GM18858 (cell line): ENCODE measurements at regions not wholly inside any gene's neighbourhood (a gene's known extent, or its start where the extent isn't known, plus 50 kb on each side); places are given as distances from the start of the nearest gene placed in this dataset.

Source experiments
- ATAC-seq: cut with Tn5 transposase; IDR thresholded peaks from one replicate; pipeline ENCODE4 v1.9.1; 2021; ENCODE audit not compliant: unreplicated experiment

DNA sequence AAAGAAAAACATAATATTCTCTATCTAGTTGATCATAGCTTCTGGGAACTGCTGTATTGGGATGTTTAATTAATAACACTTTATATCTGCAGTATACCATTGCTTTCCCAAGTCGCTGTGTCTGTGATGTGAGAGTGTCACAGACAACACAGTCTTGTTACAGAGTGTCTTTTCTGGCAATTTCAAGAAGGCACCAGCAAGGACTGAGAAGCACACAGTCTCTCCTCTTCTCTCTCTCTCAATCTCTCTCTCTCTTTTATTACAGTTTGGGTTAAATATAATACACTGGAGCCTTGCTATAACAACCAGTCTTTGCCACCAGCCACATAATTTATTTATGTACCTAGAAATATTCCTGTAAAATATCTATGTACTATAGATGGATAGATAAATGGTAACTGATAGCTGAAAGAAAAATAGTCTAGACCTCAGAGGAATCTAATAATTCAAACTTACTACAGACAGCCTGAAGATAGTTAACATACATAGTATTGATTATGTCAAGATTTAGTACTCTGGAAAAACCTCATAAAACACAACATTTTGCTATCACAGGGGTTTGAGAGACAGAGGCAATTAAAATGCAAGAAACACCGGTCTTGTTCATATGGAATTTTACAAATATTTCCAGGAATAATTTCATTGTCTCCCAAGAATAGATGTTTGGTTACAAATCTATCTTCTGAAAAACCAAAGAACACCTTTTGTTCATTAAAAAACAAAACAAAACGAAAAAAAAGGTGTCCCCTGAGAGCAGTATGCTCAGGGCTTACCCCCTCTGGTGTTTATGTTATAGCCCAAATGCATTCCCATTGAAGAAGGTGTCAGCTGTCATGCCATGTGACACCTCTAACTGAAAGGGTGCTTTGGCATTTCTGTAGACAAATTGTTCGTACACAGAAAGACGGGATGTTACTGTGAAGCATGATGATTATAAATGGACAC is 507.8 kb downstream of the TBC1D4 start:
- ATAC-seq, result no peak

DNA sequence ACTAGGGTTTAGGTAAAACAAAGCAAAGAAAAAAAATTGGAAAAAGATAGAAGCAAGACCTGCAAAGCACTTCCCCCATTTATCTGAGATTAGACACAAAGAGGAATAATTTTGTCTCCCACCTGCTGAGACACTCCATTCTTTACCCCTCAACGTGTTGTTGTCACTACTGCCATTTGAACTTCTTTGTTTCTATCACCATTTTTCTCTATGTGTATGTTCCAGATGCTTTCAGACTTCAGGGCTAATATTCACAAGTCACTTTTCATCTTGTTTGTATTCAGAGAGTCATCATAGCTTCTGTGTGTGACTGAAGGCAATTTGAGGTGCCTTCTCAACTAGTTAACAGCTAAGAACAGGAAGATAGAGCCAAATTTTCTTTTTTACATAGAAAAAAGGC is 512.5 kb downstream of the TBC1D4 start:
- no peak for ATAC-seq

DNA sequence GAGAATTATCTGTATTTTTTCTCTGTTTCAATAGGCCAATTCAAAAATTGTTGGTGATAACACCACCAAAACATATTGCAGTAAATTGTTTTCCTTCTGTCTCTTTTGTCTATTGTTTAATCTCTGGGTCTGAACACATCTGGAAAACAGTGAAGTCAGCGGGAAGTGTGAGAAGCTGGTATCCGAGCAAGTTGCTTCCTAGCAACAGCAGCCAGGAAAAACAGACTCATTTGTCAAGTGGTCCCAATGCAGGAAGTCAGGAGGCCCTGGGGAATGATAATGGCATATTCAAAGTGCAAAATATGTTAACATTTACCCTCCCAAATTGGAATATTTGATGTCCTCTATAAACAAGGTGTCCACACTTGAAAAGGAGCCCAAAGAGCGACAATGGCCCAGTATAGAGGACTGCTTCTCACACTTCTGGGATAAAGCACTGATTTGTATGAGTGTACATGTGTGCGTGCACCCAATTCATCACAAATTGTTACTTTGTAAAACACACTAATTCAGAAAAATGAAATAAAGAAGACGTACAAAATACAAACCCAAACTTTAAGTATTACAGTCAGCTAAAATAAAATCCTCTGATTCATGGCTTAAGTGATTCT is 515.0 kb downstream of the TBC1D4 start:
- ATAC-seq, result no peak

DNA sequence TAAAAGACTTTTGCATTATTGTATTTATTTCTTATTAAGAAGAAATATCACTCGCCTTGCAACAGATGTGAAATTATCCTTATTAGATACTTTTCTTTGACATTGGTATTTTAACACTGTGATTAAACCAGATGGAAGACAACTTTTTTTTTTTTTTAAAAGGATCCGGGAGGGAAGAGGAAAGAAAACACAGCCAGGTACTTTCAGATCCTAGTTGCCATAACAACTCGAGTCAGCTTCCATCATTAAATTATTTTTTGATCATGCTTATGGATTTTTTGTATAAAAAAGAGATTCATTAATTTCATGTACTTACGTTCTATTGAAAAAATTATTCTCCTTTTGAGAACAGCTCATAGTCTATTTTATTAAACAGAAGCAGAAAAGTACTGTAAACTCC is 515.7 kb downstream of the TBC1D4 start:
- no peak for ATAC-seq

DNA sequence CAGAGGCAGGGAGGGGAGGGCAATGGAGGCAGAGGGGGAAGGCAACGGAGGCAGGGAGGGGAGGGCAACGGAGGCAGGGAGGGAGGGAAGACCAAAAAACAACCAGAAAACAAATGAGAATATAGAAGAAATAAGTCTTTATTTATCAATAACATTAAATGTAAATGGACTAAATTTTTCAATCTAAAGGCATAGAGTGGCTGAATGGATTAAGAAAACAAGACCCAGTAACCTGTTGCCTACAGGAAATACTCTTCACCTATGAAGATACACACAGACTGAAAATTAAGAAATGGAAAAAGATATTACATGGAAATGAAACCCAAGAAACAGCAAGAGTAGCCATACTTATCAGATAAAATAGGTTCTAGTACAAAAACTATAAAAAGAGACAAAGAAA is 536.3 kb downstream of the TBC1D4 start:
- ATAC-seq, result no peak

DNA sequence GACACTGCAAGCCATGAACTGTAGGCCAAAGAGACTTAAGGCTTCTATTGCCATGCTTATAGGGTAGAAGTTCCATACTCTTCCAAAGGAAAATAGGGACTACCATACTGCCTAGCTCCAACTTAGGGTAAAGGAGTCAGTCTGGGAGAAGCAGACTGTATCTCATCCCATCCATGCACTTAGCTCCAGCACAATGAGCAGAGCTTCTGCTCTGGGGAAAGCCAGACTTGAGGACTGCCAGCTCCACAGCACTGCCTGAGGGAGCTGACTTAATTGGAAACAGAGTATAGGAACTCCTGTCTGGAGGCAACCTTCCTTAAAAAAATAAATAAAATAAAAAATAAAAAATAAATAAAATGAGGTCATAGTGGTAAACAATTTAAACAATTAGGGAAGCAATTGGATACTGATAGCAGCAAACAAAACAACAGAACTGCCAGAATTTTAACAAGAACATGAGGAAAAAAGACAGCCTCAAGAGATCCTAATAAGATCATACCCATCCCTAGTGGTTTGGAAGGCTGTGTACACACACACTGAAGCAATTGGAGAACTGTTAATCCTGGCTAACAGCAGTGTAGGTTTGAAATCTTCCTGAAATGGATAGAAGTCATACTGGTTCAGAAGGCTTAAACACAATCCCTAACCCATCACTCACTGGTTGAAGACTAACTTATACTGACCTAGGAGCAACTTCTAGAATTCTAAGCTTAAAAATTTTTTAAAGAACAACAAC is 550.1 kb downstream of the TBC1D4 start:
- ATAC-seq, result no peak

DNA sequence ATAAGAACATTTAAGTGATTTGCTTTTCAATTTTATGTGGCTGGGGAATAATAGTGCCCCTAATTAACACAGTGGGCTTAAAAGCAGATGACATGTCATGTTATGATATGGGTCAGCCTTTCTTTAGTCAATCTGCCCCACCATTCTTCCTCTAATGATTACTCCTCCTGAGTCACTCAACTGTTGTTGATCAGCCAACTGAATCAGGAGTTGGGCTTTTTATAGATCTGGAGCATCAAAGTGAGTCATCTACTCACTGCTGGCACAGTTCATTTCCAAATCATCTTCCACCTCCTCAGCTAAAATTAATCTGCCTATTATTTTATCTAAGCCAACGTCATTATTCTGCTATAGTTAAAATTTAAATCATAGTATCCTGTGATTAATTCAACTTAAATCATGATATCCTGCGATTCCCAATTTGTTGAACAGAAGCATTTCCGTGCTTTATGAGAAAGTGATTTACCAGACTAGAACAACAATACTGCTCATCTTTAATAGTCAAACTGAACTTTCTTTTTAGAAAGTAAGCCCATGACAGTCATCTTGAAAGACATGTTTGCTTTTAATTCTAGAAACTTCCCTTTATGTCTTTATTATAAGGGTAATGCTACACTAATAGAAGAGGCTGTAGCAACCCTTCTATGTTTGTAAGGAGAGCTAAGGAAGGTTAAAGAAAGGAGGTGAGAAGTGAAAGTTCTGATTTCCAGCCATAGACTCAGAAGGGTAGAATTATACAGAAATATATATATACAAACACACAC is 551.4 kb downstream of the TBC1D4 start:
- no peak for ATAC-seq

DNA sequence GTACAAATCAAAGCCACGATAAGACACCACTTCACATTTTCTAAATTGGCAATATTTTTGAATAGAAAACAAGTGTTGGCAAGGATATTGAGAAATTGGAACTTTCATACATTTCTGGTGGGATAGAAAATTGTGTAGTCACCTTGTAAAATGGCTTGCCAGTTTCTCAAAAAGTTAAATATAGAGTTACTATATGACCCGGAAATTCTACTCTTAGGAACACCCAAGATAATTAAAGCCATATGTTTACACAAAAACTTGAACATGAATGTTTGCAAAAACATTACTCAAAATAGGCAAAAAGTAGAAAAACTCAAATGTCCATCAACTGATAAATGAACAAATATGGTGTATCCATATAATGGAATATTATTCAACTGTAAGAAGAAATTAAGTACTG is 552.5 kb downstream of the TBC1D4 start:
- no peak for ATAC-seq

DNA sequence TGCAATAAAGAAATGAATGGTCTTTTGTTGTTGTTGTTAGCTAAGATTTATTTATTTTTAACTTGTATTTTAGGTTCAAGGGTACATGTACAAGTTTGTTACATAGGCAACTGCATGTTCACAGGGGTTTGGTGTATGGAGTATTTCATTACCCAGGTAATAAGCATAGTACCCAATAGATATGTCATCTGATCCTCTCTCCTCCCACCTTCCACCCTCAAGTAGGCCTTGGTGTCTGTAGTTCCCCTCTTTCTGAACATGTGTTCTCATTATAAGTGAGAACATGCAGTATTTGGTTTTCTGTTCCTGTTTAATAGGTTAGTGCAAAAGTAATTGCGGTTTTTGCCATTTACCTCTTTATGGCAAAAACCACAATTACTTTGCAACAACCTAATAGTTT is 554.1 kb downstream of the TBC1D4 start:
- no peak for ATAC-seq

DNA sequence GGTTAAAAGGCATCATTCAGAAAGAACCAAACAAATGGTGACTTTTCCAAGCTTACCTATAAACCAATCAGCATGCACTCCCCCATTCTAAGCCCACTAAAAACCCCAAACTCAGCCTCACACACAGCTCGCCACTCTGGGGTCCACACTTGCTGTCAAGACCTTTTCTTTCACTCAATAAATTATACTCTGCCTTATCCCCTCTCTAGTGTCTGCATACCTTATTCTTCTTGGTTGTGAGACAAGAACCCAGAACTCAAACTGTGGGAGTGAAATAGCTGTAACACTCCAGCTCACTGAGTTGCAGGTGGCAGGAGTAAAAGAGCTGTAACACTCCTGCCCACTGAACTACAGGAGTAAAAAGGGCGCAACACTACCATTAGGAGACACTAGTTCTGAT is 559.0 kb downstream of the TBC1D4 start:
- ATAC-seq, result no peak

DNA sequence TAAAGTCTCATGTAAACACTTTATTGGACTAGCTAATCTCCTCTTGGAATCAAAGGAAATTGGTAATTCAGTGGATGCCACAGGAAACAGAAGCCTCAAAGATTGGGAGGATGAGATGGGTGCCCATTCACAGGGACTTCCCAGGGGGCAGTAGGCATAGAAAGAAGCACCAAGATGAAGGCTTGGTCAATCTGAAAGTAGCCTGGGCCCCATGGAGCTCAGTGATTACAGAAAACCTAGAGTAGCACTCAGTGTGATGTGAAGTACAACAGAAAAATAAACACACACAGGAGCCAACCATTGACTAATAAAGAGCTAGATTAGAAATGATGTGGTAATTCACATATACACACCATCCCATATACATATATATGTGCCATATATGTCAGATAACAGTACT is 560.6 kb downstream of the TBC1D4 start:
- no peak for ATAC-seq

DNA sequence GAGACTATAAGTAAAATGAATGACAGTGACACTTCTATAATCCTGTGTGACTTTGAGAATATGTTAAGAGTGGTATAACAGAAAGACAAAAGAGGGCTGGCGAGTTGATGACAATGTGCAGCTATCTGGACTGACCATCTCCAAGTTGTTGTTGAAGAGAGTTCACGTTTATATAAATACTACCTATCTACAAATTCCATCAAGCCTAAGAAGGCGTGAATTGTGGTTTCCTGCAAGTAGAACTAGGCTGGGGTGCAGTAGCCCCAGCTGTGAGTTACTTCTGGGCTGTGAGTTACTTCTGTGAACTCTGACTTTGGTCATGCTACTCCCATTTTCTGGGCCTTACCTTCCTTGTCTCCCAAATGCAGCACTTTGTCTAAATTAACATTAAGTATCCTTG is 561.0 kb downstream of the TBC1D4 start:
- ATAC-seq, result no peak

DNA sequence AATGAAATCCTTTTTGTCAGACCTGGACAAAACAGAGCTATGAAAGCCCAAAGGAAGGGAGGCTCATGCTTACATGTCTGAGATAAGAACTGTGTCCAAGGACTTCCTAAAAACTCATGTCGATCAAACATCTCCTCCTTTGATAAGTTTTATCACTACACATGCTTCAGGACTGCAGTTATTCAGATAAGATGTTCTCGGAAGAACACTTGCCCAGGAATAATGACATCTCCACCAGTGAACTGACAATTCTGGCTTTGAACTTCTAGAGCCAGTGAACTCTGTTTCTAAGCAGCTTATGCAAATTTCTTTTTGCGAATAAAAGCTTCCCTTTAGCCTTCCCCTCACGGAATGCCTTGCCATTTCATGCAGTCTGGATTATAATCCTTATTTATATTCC is 561.6 kb downstream of the TBC1D4 start:
- ATAC-seq, result no peak

DNA sequence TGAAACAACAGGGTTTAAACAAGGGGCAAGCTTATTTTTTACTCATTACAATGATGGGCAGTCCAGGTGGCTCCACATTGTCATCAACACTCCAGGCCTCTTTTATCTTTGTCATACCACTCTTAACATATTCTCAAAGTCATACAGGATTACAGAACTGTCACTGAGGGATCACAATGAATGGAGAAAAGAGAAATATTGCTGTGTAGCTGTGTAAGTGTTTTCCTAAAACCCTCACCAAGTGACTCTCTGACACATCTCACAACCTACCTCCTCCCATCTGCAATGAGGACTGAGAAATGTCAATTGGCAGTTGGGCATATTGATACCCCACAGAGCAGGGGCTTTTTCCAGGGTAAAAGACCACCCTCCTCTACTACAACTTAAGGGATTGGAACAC is 562.1 kb downstream of the TBC1D4 start:
- ATAC-seq, result no peak

DNA sequence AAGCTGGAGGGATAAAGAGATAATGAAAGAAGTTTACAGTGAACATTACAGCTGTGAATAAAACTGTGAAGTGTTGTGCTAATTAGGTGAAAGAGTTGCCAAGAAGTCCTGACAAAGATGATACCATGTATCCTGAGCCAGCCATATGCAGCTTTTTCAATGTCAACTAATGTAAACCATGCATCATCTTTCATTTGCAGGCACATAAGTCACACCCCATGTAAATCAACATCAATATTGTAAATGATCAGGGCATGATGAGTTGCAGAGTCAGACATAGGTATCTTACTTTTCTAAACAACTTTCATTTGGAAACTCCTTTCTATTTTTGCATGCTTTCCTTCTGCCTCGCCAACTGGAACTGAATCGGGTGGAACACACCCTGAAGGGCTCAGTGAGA is 569.1 kb downstream of the TBC1D4 start:
- no peak for ATAC-seq

DNA sequence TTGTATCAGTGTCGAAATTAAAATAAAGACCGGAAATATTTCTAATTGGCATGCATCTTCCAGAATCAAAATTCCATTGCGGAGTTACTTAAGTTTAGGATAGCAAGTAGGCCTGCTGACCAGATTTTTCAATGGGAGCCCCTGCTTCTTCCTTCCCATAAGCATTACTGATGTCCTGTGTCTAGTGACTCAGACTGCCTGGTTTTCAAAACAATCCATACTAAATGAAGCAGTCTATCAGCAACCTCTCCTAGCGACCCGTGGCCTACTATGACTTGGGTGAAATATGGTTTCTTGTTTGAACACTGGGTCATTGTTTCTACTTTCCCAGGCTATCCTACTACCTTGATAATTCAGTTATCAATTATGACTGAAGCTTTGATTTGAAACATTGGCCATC is 571.6 kb downstream of the TBC1D4 start:
- ATAC-seq, result no peak

DNA sequence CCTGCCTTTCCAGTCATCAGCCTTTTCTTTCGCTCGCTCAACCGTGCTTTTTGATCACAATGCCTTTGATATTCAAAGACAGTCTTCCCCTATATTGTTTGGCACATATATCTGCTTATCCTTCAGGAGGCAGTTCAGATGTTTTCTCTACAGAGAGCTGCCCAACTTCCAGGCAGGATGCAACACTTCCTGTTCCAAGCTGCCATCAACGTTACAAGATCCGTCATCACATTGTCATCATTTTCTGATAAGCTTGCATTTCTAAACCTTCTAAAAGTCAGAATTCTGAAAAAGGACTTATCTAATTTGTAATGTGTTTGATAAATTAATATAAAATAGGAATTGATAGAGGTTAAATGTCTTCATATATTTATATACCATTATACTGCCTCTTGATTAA is 574.2 kb downstream of the TBC1D4 start:
- ATAC-seq, result no peak

DNA sequence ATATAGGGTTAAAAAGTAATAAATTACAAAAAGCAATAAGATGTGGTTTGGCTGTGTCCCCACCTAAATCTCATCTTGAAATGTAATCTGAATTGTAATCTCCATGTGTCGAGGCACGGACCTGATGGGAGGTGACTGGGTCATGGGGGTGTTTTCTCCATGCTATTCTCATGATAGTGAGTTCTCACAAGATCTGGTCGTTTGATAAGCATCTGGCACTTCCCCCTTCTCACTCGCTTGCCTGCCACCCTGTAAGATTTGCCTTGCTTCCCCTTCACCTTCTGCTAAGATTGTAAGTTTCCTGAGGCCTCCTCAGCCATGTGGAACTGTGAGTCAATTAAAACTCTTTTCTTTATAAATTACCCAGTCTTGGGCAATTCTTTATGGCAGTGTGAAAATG is 577.4 kb downstream of the TBC1D4 start:
- no peak for ATAC-seq

DNA sequence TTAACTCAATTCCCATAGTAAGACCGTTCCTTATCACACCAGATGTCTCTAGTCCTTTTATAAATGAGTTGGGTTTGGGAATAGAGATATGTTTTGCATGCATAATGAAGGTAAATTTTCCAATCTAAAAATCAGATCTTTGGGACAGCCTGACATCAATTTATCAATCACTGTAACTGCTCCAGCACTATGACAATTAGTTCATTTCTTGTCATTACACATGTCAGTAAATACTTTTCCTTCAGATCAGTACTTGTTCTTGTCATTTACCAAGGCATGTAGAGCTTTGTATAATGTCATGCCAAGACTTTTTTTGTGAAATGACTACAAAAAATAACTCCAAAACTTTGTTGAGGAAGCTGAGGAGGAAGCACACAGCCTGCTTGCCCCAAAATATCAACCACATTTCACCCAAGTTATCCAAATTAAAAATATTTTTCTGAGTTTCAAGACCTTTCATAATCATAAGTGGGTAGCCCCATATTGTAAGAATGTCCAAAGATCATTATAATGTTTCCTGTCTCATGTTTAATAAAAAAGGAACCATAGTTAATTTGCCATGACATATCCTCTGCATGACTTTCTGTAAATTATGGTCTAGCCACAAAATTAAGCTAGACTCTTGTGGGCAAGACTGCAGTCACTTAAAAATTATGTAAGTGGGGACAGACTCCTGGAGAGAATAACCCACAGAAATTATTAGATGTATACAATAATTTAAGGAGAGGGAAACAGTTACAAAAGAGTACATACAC is 586.8 kb downstream of the TBC1D4 start:
- ATAC-seq, result no peak

DNA sequence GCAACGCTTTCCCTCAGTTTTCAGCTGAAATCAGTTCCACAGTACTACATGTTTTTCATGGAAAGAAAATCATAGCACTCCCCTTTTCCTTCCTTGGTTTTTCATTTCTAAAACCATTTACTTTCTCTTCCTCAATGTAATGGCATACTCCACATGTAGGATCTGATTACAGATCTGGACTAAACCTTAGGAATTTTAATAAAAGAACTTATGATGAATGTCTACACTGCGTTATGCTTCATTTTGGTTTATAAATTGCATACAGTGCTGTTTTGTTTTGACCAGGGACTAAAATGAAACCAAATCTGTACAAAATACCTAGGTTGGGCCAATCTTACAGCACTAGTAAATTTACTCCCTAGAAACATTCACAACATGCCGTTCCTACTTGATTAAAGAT is 589.9 kb downstream of the TBC1D4 start:
- no peak for ATAC-seq

DNA sequence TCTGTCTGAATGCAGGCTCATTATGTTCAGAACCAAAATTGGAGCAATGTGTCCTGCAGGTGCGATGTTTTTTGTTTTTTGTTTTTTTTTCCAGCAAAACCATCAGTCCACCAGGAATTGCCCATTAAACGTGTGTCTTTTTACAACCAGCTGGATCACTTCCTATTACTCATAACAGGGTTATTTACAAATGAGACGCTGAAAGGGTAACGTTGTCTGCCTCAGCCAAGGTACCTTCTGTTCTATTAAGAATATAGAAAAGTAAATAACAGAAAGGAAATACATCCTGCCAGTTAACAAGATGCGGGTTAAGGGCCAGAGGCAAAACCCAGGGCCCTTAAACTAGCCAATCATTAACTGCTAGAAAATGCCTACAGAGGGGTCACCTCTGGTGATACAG is 590.4 kb downstream of the TBC1D4 start:
- no peak for ATAC-seq
